ENCODE measurements at regions not wholly inside any gene's neighbourhood (a gene's known extent, or its start where the extent isn't known, plus 50 kb on each side); places are given as distances from the start of the nearest gene placed in this dataset.

- TF ChIP-seq SNRNP70 (optimal IDR thresholded peaks at IDR 0.05; ENCODE audit: low read depth, low read length) (no peak), U2AF2 (optimal IDR thresholded peaks at IDR 0.05; ENCODE audit: low read depth, low read length) (no peak), CEBPG (CRISPR knock-in tag; IDR thresholded peaks at IDR 0.05) (no peak), CEBPG (tag; conservative IDR thresholded peaks at IDR 0.05 in 1 of 2, IDR thresholded peaks at IDR 0.05 in 1 of 2) (no peak), BHLHE40 (IDR thresholded peaks at IDR 0.05; ENCODE audit: low read length) (no peak)
- H3K4me2 ChIP-seq (ENCODE audit: insufficient read depth, low read length) = no peak overlapping the region
- no peaks in the 10 kb centered on the region for H3K36me3 ChIP-seq (ENCODE audit: control insufficient read depth, insufficient read depth, low read length)
- H3K4me3 ChIP-seq = no peak overlapping the region
- no peaks in the 10 kb centered on the region; the same call in 1 of the 2 replicates for H3K9me3 ChIP-seq (replicated peaks; ENCODE audit: control insufficient read depth, insufficient read depth, low read depth, low read length)
- no peak for ATAC-seq
- no peak overlapping the region for H3K27ac ChIP-seq (ENCODE audit: extremely low read depth, low read depth, low read length)
- intact Hi-C loops (cut with micrococcal nuclease) (no loop called here), in situ Hi-C loops (cut with MboI) (no loop called here)
- no peak overlapping the region for H3K9ac ChIP-seq (ENCODE audit: insufficient read depth in 1 of 2, low read depth in 2 of 2, low read length in 2 of 2)
- CTCF ChIA-PET (ENCODE audit: low intra/inter-chr PET ratio) = no interaction called here
- POLR2A ChIA-PET = no interaction called here
- BruUV-seq (replicated peaks) = no TSS peak
- no peaks in the 10 kb centered on the region for H3K79me2 ChIP-seq (ENCODE audit: control insufficient read depth, insufficient read depth, low read length)
- no peaks in the 10 kb centered on the region for H3K9me1 ChIP-seq (ENCODE audit: control insufficient read depth, insufficient read depth, low read length)
- no peak for FAIRE-seq
- DNase-seq (ENCODE audit: extremely low read depth in 1 of 4, low spot score in 3 of 4) = no peak
- no peaks in the 10 kb centered on the region for H3K4me1 ChIP-seq (replicated peaks in 1 of 2; ENCODE audit: control insufficient read depth in 2 of 2, insufficient read depth in 2 of 2, low read length in 2 of 2)
- 0% methylated on average over 1 of the region's 1 CpG for WGBS (ENCODE audit: insufficient coverage, low coverage, missing lambda C conversion rate)
- no peaks in the 10 kb centered on the region for H3K27me3 ChIP-seq (ENCODE audit: control insufficient read depth in 2 of 2, insufficient read depth in 2 of 2, low read length in 2 of 2)
- H4K20me1 ChIP-seq (replicated peaks; ENCODE audit: control insufficient read depth, insufficient read depth, low read length) = no peaks in the 10 kb centered on the region
- no peak overlapping the region for H2AFZ ChIP-seq (ENCODE audit: low read depth, low read length)
Observed at GRCh38 chr15:53272116-53272515, 482.0 kb upstream of the ONECUT1 start.

GRCh38 chr15:53266176-53266575, 476.0 kb upstream of the ONECUT1 start:
- in situ Hi-C loops (cut with MboI) = no loop called here
- H4K20me1 ChIP-seq (replicated peaks; ENCODE audit: control insufficient read depth, insufficient read depth, low read length) = no peaks in the 10 kb centered on the region
- intact Hi-C loops (cut with micrococcal nuclease) = no loop called here
- H2AFZ ChIP-seq (ENCODE audit: low read depth, low read length) = no peak overlapping the region
- BruUV-seq (replicated peaks) = no TSS peak
- H3K9ac ChIP-seq (ENCODE audit: insufficient read depth in 1 of 2, low read depth in 2 of 2, low read length in 2 of 2) = no peak overlapping the region
- WGBS (ENCODE audit: insufficient coverage, low coverage, missing lambda C conversion rate) = 0% methylated on average over 2 of the region's 2 CpGs
- H3K9me1 ChIP-seq (ENCODE audit: control insufficient read depth, insufficient read depth, low read length) = no peaks in the 10 kb centered on the region
- TF ChIP-seq E2F1 (CRISPR knock-in tag; IDR thresholded peaks at IDR 0.05) (no peak), ARNT (IDR thresholded peaks at IDR 0.05) (no peak), SNRNP70 (optimal IDR thresholded peaks at IDR 0.05; ENCODE audit: low read depth, low read length) (no peak), L3MBTL2 (IDR thresholded peaks at IDR 0.05) (no peak), SMARCA4 (IDR thresholded peaks at IDR 0.05) (no peak), MCM3 (IDR thresholded peaks at IDR 0.05) (no peak), PATZ1 (CRISPR knock-in tag; IDR thresholded peaks at IDR 0.05; ENCODE audit: borderline replicate concordance) (no peak), JUN (IDR thresholded peaks at IDR 0.05; ENCODE audit: borderline replicate concordance, low read depth, low read length) (no peak), JUN (CRISPR knock-in tag; IDR thresholded peaks at IDR 0.05; ENCODE audit: borderline replicate concordance) (no peak), BHLHE40 (IDR thresholded peaks at IDR 0.05; ENCODE audit: low read length) (no peak)
- no peaks in the 10 kb centered on the region for H3K27me3 ChIP-seq (ENCODE audit: control insufficient read depth in 2 of 2, insufficient read depth in 2 of 2, low read length in 2 of 2)
- no peaks in the 10 kb centered on the region for H3K36me3 ChIP-seq (ENCODE audit: control insufficient read depth, insufficient read depth, low read length)
- ChIA-PET CTCF (ENCODE audit: low intra/inter-chr PET ratio) (no interaction called here), POLR2A (no interaction called here)
- H3K79me2 ChIP-seq (ENCODE audit: control insufficient read depth, insufficient read depth, low read length) = no peaks in the 10 kb centered on the region
- H3K4me2 ChIP-seq (ENCODE audit: insufficient read depth, low read length) = no peak overlapping the region
- DNase-seq (ENCODE audit: extremely low read depth in 1 of 4, low spot score in 3 of 4) (no peak), ATAC-seq (no peak), FAIRE-seq (no peak)
- no peaks in the 10 kb centered on the region for H3K9me3 ChIP-seq (replicated peaks; ENCODE audit: control insufficient read depth, insufficient read depth, low read depth, low read length)
- no peak overlapping the region for H3K4me3 ChIP-seq
- H3K27ac ChIP-seq (ENCODE audit: extremely low read depth, low read depth, low read length) = no peak overlapping the region
- no peaks in the 10 kb centered on the region for H3K4me1 ChIP-seq (replicated peaks in 1 of 2; ENCODE audit: control insufficient read depth in 2 of 2, insufficient read depth in 2 of 2, low read length in 2 of 2)
